GM18511 (cell line): ENCODE measurements at regions not wholly inside any gene's neighbourhood (a gene's known extent, or its start where the extent isn't known, plus 50 kb on each side); places are given as distances from the start of the nearest gene placed in this dataset.

Source experiments
- ATAC-seq: cut with Tn5 transposase; IDR thresholded peaks from one replicate; pipeline ENCODE4 v1.9.1; 2021; ENCODE audit warnings: mild to moderate bottlenecking, moderate library complexity; ENCODE audit not compliant: unreplicated experiment

DNA sequence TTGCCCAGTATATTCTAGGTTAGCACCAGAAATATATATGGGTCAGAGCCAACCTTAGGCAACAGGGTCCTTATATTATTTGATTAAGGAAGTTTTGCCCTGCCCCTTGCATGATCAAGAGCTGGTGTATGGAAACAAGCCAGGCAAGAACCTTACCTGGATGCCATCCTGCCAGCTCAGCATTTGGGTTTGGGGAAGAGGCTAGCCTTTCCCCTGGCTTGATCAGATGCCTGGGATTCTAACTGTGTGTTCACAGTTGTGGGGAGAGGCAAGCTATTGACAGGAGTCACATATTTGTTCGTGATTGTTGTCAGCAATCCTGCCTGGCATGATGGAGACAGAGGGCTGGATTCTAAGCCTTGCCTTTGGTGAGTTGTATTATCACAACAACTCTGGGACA lies 260.0 kb upstream of the DACH1 start:
- ATAC-seq, result no peak

- ATAC-seq, result no peak
Measured at GRCh38 chr13:72126424-72126823, 259.4 kb upstream of the DACH1 start.

DNA sequence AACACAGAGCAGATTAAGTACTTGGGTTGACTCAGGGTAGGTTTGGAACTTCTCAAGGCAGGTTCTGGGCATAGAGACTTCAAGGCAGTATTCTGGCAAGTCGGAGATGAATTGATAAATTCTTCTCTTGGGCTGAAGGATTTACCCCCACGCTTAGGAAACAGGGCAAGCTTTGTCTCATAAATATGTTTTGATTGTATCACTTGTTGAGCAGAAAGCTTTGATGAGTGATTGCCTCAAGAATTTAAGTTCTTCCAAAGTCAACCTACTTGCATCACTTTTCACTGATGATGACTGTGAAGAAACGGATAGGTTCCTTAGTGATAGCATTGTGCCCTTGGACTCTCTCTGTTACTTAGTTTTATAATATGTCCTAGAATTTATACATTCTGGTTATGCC lies 258.6 kb upstream of the DACH1 start:
- no peak for ATAC-seq

- ATAC-seq, result no peak
Measured at GRCh38 chr13:72122661-72123255, 255.8 kb upstream of the DACH1 start.

DNA sequence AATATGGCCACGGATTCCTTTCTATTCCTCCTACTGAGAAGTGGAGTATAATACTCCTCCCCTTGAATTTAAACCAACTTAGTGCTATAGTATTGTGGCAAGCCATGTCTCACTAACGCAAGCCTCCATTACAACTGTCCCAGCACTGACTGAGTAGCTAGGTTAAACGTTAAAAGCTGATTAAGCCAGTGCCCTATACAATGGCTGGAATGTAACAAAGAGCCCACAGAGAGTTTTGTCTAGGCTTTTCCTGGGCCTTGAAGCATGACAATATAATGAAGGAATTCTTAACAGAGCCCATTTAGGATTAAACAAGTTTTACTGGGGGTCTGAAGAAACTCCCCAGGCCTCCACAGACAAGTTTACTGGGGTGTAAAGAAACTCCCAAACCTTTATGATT lies 254.5 kb upstream of the DACH1 start:
- ATAC-seq, result no peak

DNA sequence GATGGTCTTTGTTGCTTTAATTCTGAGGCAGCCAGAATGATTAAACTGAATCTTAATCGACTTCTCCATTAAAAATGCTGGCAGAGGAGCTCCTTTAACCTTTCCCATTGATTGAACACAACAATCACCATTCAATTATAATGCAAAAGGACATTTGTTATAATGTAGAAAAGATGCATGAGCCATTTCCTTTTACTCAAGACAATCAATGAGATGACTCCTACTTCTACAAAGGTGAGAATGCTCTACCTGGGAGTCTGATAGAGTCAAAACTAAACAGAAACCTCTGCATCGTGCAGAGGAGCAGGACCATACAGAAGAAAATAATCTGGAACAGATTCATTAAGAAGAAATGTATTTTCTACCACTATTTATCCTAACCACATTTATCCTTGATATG lies 253.6 kb upstream of the DACH1 start:
- ATAC-seq, result no peak

- no peak for ATAC-seq
Measured at GRCh38 chr13:72113931-72114330, 246.9 kb upstream of the DACH1 start.

DNA sequence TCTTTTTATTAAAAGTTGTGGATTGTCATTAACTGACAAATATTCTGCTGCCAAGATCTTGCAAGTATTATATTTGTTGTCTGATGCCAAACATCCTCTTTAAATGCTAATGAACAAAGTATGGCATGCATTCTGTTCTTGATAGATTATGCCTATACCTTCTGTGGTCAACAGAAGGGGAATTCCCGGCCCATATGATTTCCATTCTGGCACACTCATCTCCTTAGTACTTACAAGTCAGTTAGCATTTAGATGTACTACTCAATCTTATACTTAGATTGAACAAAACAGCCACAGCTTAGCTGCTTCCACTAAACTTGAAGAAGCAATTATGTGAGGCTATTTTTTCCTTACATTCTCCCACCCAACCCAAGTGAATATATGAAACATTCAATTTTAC lies 246.1 kb upstream of the DACH1 start:
- no peak for ATAC-seq

- ATAC-seq, result no peak
Measured at GRCh38 chr13:72112216-72112615, 245.2 kb upstream of the DACH1 start.

GRCh38 chr13:72109863-72110262 lies 242.9 kb upstream of the DACH1 start:
- no peak for ATAC-seq

GRCh38 chr13:72104656-72105180 lies 237.7 kb upstream of the DACH1 start:
- no peak for ATAC-seq

DNA sequence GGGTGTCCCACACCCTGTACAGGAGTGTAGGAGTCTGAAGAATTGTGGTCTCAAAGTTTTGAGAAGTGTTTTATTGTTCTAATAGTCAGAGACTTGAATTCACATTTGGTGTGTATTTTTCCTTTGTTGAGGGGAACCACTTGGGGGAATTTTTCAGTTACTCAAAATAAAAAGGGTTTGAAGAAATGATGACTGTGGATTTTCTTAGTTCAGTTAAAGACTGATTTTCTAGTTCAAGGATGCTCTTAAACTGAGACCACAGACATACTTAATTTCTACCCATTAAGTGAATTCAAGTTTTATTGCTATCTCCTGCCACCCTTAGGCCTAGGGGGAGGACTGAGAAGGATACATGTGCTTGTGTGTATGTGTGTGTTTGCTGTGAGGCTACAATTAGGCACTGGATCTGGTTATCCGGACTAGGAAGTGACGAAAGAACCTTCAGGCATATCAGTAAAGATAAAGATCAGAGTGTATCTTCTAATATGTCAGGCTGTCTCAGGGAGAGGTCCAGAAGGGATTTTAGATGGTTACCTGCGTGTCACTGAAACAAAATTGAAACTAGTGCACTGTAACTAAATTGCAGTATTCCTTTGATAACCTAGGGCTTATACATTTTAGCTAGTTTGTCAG lies 234.9 kb upstream of the DACH1 start:
- ATAC-seq, result no peak

- no peak for ATAC-seq
Measured at GRCh38 chr13:72100339-72100738, 233.3 kb upstream of the DACH1 start.

- no peak for ATAC-seq
Measured at GRCh38 chr13:72097568-72097967, 230.6 kb upstream of the DACH1 start.

- ATAC-seq, result no peak
Measured at GRCh38 chr13:72093262-72093661, 226.3 kb upstream of the DACH1 start.

- ATAC-seq, result no peak
Measured at GRCh38 chr13:72074663-72075062, 207.7 kb upstream of the DACH1 start.

DNA sequence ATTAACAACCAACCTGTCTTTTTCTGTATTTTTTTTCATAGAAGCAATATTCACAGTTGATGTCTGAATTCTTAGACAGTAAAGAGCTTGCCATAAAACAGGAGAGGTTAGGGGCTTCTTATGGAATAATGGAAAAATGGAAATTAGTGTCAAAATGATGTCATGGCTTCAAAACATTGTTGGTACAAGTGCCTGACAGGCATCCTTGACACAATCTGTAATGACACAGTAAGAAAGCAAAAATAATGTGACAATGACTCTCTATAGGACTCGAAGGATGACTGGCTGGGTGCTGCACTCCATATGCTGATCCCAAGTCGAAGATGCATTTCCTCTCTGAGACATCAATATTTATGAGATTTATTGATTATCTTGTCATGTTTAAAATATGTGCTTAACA lies 205.3 kb upstream of the DACH1 start:
- ATAC-seq, result no peak

DNA sequence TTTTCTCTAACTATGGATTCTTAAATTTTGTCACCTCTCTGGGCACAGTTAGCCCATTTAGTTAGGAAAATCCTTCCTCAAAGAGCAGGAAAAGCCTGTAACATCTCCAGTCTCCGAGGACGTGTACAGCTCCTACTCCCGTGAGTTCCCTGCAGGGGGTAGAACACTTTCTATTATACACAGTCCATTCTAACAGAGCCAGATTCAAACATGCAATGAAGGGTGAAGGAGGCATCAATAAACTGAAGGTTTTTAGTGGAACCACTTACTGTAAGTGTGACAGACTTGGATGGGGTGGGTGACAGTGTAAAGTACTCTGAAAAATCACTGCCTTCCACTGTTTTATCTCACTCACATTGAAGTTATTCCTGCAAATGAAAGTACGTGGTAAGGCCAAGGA lies 204.7 kb upstream of the DACH1 start:
- ATAC-seq, result no peak

DNA sequence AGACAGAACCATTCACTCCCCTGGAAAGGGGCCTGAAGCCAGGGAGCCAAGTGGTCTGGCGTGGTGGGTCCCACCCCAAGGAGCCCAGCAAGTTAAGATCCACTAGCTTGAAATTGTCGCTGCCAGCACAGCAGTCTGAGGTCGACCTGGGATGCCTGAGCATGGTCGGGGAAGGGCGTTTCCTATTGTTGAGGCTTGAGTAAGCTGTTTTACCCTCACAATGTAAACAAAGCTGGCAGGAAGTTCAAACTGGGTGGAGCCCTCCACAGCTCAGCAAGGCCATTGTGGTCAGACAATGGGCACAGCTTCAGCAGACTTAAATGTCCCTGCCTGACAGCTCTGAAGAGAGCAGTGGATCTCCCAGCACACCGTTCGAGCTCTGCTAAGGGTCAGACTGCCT lies 195.6 kb upstream of the DACH1 start:
- ATAC-seq, result no peak

DNA sequence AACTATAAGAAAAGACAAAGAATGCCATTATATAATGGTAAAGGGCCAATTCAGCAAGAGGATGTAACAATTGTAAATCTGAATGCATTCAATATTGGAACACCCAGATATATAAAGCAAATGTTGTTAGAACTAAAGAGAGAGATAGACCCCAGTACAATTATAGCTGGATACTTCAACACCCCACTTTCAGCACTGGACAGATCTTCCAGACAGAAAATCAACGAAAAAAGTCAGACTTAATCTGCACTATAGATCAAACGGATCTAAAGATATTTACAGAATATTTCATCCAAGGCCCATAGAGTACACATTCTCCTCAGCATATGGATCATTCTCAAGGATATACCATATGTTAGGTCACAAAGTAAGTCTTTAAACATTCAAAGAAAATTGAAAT lies 194.6 kb upstream of the DACH1 start:
- no peak for ATAC-seq

GRCh38 chr13:72050251-72050650 lies 183.2 kb upstream of the DACH1 start:
- ATAC-seq, result no peak

GRCh38 chr13:72043366-72043765 lies 176.4 kb upstream of the DACH1 start:
- no peak for ATAC-seq

- no peak for ATAC-seq
Measured at GRCh38 chr13:72041165-72041564, 174.2 kb upstream of the DACH1 start.
